ENCODE measurements at regions not wholly inside any gene's neighbourhood (a gene's known extent, or its start where the extent isn't known, plus 50 kb on each side); places are given as distances from the start of the nearest gene placed in this dataset.

DNA sequence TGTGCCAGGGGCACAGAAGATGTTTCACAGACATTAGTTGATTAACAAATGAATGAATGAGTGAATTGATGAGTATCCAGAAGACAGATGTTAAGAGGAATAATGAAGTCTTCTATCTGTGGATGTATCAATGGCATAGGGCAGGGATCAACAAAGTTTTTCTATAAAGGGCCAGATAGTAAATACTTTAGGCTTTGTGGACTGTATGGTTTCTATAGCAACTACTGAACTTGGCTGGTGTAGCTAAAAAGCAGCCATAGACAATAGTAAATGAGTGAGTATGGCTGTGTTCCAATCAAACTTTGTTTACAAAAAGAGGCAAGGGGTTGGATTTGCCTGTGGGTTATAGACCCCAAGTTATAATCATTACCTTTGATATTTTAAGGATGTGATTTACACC is 144.0 kb downstream of the PRL start:
- Histone ChIP-seq H3K79me2 (ENCODE audit: control insufficient read depth, low read length) (no peaks in the 10 kb centered on the region), H3F3A (ENCODE audit: control insufficient read depth, insufficient read depth) (no peaks in the 10 kb centered on the region), H4K20me1 (ENCODE audit: control insufficient read depth, insufficient read depth, low read depth, low read length) (no peaks in the 10 kb centered on the region), H3K9me2 (replicated peaks; ENCODE audit: control insufficient read depth, low read length) (no peaks in the 10 kb centered on the region), H3K27me3 (ENCODE audit: control insufficient read depth, low read length) (no peaks in the 10 kb centered on the region), H3K4me3 (ENCODE audit: low read length) (no peak overlapping the region), H3K36me3 (ENCODE audit: control insufficient read depth, low read length) (no peaks in the 10 kb centered on the region), H3K27ac (ENCODE audit: low read depth, low read length) (no peak overlapping the region), H3K4me1 (ENCODE audit: control insufficient read depth, low read length) (0 out of 2 replicates have a peak, but pooled peaks cover 7% of the 10 kb centered on the region), H3K9me3 (ENCODE audit: control insufficient read depth, insufficient read depth, low read length) (no peaks in the 10 kb centered on the region), H3K4me2 (ENCODE audit: low read length) (no peak overlapping the region)
- TF ChIP-seq, protein P1, sequence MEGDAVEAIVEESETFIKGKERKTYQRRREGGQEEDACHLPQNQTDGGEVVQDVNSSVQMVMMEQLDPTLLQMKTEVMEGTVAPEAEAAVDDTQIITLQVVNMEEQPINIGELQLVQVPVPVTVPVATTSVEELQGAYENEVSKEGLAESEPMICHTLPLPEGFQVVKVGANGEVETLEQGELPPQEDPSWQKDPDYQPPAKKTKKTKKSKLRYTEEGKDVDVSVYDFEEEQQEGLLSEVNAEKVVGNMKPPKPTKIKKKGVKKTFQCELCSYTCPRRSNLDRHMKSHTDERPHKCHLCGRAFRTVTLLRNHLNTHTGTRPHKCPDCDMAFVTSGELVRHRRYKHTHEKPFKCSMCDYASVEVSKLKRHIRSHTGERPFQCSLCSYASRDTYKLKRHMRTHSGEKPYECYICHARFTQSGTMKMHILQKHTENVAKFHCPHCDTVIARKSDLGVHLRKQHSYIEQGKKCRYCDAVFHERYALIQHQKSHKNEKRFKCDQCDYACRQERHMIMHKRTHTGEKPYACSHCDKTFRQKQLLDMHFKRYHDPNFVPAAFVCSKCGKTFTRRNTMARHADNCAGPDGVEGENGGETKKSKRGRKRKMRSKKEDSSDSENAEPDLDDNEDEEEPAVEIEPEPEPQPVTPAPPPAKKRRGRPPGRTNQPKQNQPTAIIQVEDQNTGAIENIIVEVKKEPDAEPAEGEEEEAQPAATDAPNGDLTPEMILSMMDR (IDR thresholded peaks at IDR 0.05; ENCODE audit: low read depth, low read length, poor library complexity, severe bottlenecking), result no peak
- no peak for TF ChIP-seq EZH2phosphoT487 (IDR thresholded peaks at IDR 0.05; ENCODE audit: borderline replicate concordance, low read length)

DNA sequence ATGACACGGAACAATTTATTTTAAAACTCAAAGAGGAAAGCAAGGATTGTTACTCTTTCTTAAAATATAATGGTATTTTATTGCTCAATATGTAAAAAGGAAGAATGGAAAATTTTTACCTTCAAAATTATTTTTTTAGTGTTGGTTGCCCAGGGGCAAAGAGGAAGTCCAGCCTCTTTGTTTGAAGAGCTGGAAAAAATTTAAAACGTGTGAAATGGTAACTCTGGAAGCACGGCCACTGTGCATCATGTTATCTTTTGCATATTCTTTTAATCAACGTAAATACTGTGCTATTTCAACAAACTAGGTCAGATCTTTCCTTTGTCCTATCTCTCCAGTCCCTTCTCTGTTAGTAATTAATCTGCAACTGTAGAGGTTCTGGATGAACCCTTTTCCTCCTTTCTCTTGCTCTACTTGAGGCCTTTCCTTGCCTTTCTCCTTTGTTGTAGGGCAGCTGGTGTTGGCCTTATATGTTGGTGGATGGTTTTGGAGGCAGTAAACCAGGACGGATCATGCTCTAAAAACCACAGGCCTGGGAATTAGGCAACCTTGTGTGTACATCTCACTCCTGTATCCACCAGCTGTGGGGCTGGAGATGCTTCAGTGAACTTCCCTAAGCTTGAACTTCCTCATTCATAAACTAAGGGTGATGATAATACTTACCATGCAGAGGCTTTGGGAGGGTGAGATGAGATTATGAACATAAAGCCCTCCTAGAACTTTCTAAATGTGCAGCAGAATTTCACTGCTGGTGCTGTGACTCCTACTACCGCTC is 143.3 kb downstream of the PRL start:
- Histone ChIP-seq H3K27me3 (ENCODE audit: control insufficient read depth, low read length) (no peaks in the 10 kb centered on the region), H3K4me1 (ENCODE audit: control insufficient read depth, low read length) (0 out of 2 replicates have a peak, but pooled peaks cover 7% of the 10 kb centered on the region), H3K36me3 (ENCODE audit: control insufficient read depth, low read length) (no peaks in the 10 kb centered on the region), H3K9me3 (ENCODE audit: control insufficient read depth, insufficient read depth, low read length) (no peaks in the 10 kb centered on the region), H3F3A (ENCODE audit: control insufficient read depth, insufficient read depth) (no peaks in the 10 kb centered on the region), H3K4me2 (ENCODE audit: low read length) (no peak overlapping the region), H3K4me3 (ENCODE audit: low read length) (no peak overlapping the region), H3K9me2 (replicated peaks; ENCODE audit: control insufficient read depth, low read length) (no peaks in the 10 kb centered on the region), H3K27ac (ENCODE audit: low read depth, low read length) (no peak overlapping the region), H4K20me1 (ENCODE audit: control insufficient read depth, insufficient read depth, low read depth, low read length) (no peaks in the 10 kb centered on the region), H3K79me2 (ENCODE audit: control insufficient read depth, low read length) (no peaks in the 10 kb centered on the region)
- no peak for TF ChIP-seq EZH2phosphoT487 (IDR thresholded peaks at IDR 0.05; ENCODE audit: borderline replicate concordance, low read length)
- TF ChIP-seq, protein P1 (IDR thresholded peaks at IDR 0.05; ENCODE audit: low read depth, low read length, poor library complexity, severe bottlenecking), result no peak

DNA sequence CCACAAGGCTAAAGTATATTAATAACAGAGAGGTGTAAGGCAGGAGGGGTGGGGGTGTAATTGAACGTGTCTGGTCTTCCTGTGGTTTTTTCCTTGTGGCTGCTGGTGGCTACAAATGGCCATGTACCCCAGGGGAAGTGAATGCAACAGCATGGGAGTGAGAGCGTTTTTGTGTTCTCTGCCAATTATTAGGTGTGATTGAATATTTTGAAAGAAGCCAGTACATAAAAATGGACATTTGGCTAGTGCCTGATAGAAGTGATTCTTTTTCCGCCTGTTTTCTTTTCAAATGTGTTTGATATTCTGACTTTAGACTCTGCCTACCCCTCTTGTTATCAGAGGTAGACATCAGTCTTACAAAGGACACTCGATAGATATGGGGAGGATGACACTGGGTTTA is 141.3 kb downstream of the PRL start:
- Histone ChIP-seq H3K27me3 (ENCODE audit: control insufficient read depth, low read length) (no peaks in the 10 kb centered on the region), H3K36me3 (ENCODE audit: control insufficient read depth, low read length) (no peaks in the 10 kb centered on the region), H3K79me2 (ENCODE audit: control insufficient read depth, low read length) (no peaks in the 10 kb centered on the region), H3K27ac (ENCODE audit: low read depth, low read length) (no peak overlapping the region), H3K4me3 (ENCODE audit: low read length) (no peak overlapping the region), H3K4me2 (ENCODE audit: low read length) (no peak overlapping the region), H3K9me3 (ENCODE audit: control insufficient read depth, insufficient read depth, low read length) (no peaks in the 10 kb centered on the region), H4K20me1 (ENCODE audit: control insufficient read depth, insufficient read depth, low read depth, low read length) (no peaks in the 10 kb centered on the region), H3K9me2 (replicated peaks; ENCODE audit: control insufficient read depth, low read length) (no peaks in the 10 kb centered on the region), H3K4me1 (ENCODE audit: control insufficient read depth, low read length) (0 out of 2 replicates have a peak, but pooled peaks cover 7% of the 10 kb centered on the region), H3F3A (ENCODE audit: control insufficient read depth, insufficient read depth) (no peaks in the 10 kb centered on the region)
- TF ChIP-seq, protein P1 (IDR thresholded peaks at IDR 0.05; ENCODE audit: low read depth, low read length, poor library complexity, severe bottlenecking), result no peak
- no peak for TF ChIP-seq EZH2phosphoT487 (IDR thresholded peaks at IDR 0.05; ENCODE audit: borderline replicate concordance, low read length)

Measured in DOHH2 (cell line).